ENCODE measurements at regions not wholly inside any gene's neighbourhood (a gene's known extent, or its start where the extent isn't known, plus 50 kb on each side); places are given as distances from the start of the nearest gene placed in this dataset.

DNA sequence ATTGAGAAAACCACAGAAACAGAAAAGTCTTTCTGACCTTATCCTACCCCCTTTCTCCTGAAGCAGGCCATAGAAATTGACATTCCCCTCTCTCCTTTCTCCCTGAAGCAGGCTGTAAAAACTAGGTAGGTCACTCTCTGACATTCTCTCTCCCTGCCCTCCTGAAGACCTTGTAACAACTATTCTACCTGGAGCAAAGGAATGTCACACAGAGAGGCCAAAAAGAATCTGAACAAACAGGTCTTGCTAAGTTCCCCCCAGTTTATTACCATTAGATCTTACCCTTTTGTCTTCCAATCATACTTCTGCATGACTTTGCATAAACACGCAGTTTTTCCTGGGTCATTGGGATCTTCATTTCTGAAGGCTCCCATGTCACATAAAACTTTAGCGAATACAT, 198.3 kb upstream of the GYPA start (continued):
- TF ChIP-seq, protein P1, sequence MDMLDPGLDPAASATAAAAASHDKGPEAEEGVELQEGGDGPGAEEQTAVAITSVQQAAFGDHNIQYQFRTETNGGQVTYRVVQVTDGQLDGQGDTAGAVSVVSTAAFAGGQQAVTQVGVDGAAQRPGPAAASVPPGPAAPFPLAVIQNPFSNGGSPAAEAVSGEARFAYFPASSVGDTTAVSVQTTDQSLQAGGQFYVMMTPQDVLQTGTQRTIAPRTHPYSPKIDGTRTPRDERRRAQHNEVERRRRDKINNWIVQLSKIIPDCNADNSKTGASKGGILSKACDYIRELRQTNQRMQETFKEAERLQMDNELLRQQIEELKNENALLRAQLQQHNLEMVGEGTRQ (IDR thresholded peaks at IDR 0.05; ENCODE audit: low read length) = no peak
- TF ChIP-seq HDAC6 (IDR thresholded peaks at IDR 0.05; ENCODE audit: low read depth, low read length) = no peak

All from H1 (cell line).